Activated CD4-positive, alpha-beta memory T cell treated with anti-CD3 and anti-CD28 coated beads for 36 hours (primary cell): ENCODE measurements at regions not wholly inside any gene's neighbourhood (a gene's known extent, or its start where the extent isn't known, plus 50 kb on each side); places are given as distances from the start of the nearest gene placed in this dataset.

Source experiments
- CTCF ChIA-PET: fragments of 350-600 bp; sonication (Branson Sonifier 250); formaldehyde crosslinking; loops from one replicate; lab custom pipeline; 2021; ENCODE audit warnings: antibody characterized with exemption, inconsistent platforms; lab: Charles Lee
- POLR2A ChIA-PET: fragments of 350-600 bp; sonication (Branson Sonifier 250); formaldehyde crosslinking; loops from one replicate; lab custom pipeline; 2021; ENCODE audit warnings: antibody characterized with exemption; lab: Charles Lee
- DNase-seq: peaks from one replicate; pipeline ENCODE4 v3.0.0-alpha.2; 2020
- H3K27ac Mint-ChIP-seq: one replicate; pipeline ENCODE4 v1.8.0; 2021; ENCODE audit warnings: mixed read lengths
- H3K27me3 Mint-ChIP-seq: one replicate; pipeline ENCODE4 v1.8.0; 2021; ENCODE audit warnings: mixed read lengths
- H3K36me3 Mint-ChIP-seq: one replicate; pipeline ENCODE4 v1.8.0; 2021; ENCODE audit warnings: mixed read lengths
- H3K4me1 Mint-ChIP-seq: one replicate; pipeline ENCODE4 v1.8.0; 2021; ENCODE audit warnings: low read depth, mixed read lengths
- H3K4me3 Mint-ChIP-seq: one replicate; pipeline ENCODE4 v1.8.0; 2021; ENCODE audit warnings: mild to moderate bottlenecking, mixed read lengths
- H3K9me3 Mint-ChIP-seq: one replicate; pipeline ENCODE4 v1.8.0; 2021; ENCODE audit warnings: mixed read lengths
- intact Hi-C: fragments of 100-400 bp; cut with micrococcal nuclease; formaldehyde crosslinking; loops from one replicate; pipeline ENCODE4 v1.15.1; 2023

DNA sequence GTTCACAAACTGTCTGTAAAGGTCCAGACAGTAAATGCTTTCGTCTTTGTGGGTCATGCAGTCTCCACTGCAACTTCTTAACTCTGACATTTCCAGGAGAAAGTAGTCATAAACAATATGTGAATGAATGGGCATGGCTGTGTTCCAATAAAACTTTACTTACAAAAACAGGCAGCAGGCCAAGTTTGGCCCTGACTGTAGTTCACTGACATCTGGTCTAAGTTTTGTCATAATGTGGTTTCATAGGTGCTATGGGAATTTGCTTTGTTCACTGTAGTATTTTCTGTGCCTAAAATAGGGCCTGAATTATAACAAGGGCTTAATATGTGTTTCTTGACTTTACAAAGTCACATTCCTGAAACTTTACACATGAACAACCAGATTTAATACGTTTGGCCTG lies 186.0 kb upstream of the KBTBD8 start:
- H3K36me3 Mint-ChIP-seq, result no peaks in the 10 kb centered on the region
- intact Hi-C loops, result no loop called here
- POLR2A ChIA-PET, result no interaction called here
- no peak overlapping the region for H3K27ac Mint-ChIP-seq
- peaks cover 1% of the 10 kb centered on the region for H3K27me3 Mint-ChIP-seq
- H3K9me3 Mint-ChIP-seq, result no peaks in the 10 kb centered on the region
- no peak for DNase-seq
- peaks cover 2% of the 10 kb centered on the region for H3K4me1 Mint-ChIP-seq
- CTCF ChIA-PET, result interaction anchor here (0.6 to 3.3 kb wide), 4 partner anchors 10 to 558 kb away, joined by 3 to 23 read pairs (median 4); no protein-coding TSS in a partner anchor
- no peak overlapping the region for H3K4me3 Mint-ChIP-seq

DNA sequence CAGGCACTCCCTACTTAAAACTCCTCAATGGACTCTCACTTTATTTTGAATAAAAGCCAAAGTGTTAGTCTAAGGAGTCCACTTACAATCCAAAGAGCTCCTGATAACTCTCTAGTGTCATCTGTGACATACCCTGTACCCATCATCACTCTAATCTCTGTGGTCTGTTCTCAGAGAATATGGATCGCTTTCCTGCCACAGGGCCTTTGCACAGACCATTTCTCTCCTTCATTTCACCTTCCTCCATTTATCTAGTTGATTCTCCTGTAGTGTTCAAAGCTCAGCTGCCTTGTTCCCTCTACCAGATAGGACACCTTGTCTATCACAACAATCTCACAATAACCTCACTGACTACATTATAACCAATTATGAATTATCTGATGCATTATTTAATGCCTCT lies 185.4 kb upstream of the KBTBD8 start:
- ChIA-PET POLR2A (no interaction called here), CTCF (interaction anchor here (1.1 kb wide), 1 partner anchor 405 kb away, joined by 3 read pairs; no protein-coding TSS in a partner anchor)
- intact Hi-C loops, result no loop called here
- Mint-ChIP-seq H3K27ac (no peak overlapping the region), H3K9me3 (no peaks in the 10 kb centered on the region), H3K27me3 (peaks cover 1% of the 10 kb centered on the region), H3K4me3 (no peak overlapping the region), H3K4me1 (peaks cover 2% of the 10 kb centered on the region), H3K36me3 (no peaks in the 10 kb centered on the region)
- DNase-seq, result no peak

DNA sequence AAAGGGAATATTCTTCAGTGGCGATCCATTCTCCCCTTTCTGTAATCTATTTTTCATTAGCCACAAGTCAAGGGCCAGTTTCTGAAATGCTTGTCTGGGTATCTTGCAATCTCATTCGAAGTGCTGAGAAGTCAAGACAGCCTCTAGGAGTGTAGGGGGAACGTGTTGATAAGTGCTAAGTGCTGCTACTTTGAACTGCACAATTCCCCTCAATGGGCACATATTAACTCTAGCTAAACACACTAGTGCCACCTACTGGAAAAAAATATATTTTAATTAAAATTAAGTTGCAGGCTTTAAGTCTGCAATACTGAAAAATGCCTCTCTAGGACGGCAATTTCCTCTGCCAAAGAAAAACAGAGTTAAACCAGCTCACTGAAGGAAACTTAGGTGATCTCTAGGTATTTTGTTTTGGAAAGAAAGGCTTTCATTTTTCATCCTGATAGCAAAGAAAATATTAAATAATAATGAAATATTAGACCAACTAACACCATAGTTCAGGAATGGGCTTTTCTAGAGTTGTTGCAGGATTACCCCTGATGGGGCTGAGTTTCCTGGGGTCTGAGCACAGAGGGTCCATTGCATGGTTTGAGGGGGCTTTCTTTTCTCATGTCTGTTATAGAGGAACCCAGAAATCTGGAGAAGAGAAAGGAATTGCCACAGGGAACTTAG lies 181.9 kb upstream of the KBTBD8 start:
- Mint-ChIP-seq H3K27me3 (peaks cover 1% of the 10 kb centered on the region), H3K36me3 (no peaks in the 10 kb centered on the region), H3K4me3 (no peak overlapping the region), H3K4me1 (peaks cover 2% of the 10 kb centered on the region), H3K9me3 (no peaks in the 10 kb centered on the region), H3K27ac (no peak overlapping the region)
- CTCF ChIA-PET, result interaction anchor here (0.6 to 9.6 kb wide), 17 partner anchors 8 to 563 kb away, joined by 3 to 180 read pairs (median 4); no protein-coding TSS in a partner anchor
- no peak for DNase-seq
- POLR2A ChIA-PET, result no interaction called here
- intact Hi-C loops, result loop anchor here (1.0 kb wide), 3 partner anchors 409 to 562 kb away; no protein-coding TSS in a partner anchor

DNA sequence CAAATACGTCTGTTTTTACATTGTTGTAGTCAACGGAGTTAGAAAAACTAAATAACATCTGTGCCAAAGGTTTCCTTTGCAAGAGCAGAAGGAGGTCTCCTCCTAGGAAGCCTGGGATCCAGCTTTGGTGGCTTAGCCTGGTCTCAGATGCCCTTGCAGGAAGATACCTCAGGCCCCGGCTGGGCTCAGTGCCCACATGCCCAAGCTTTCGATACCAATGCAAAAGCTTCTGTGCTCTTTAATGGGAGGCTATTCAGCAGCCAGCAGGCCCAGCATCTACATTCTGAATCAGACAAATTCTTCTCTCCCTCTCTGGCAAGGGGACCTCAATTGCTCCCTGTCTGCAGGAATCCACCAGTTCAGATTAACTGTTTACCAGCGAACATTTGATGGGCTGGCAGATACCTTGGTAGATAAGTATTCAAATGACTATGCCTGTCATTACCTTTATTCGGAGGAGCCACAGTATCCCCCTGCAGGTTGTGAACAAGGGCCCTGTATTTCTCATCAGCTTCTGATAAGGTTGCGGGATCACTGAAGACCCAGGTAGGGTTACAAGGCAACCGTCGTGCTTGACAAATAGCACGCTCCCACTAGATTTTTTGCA lies 180.1 kb upstream of the KBTBD8 start:
- Mint-ChIP-seq H3K4me3 (no peak overlapping the region), H3K4me1 (no peaks in the 10 kb centered on the region), H3K36me3 (no peaks in the 10 kb centered on the region), H3K27ac (no peak overlapping the region), H3K27me3 (peaks cover 1% of the 10 kb centered on the region), H3K9me3 (no peaks in the 10 kb centered on the region)
- POLR2A ChIA-PET, result no interaction called here
- no peak for DNase-seq
- CTCF ChIA-PET, result interaction anchor here (0.9 to 9.6 kb wide), 9 partner anchors 11 to 565 kb away, joined by 3 to 180 read pairs (median 5); no protein-coding TSS in a partner anchor
- intact Hi-C loops, result no loop called here

DNA sequence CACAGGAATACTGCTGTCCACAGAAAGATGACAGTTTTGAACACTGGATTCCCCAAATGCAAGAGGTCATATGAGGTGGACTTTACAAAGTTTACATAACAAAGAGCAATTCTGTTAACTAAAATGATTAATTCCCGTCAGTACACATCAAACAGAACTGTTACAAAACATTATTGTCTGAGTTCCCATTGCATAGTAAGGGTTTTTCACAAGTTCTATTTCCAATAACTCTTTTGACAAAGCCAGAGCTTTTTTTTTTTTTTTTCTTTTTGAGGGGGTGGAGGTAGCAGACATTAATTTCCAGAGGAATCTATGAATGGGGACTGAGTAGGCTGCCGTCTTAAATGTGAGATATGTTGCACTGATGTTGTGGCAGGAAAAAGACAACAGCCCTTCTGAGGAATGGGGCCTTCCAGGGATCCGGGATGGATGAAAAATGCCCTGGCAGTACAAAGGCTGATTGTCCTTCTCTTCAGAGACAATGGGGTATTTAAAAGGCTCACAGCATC lies 178.1 kb upstream of the KBTBD8 start:
- Mint-ChIP-seq H3K36me3 (no peaks in the 10 kb centered on the region), H3K27me3 (peaks cover 1% of the 10 kb centered on the region), H3K4me1 (no peaks in the 10 kb centered on the region), H3K4me3 (no peak overlapping the region), H3K9me3 (no peaks in the 10 kb centered on the region), H3K27ac (no peak overlapping the region)
- ChIA-PET POLR2A (interaction anchor here (0.6 kb wide), 1 partner anchor 20 kb away, joined by 3 read pairs; no protein-coding TSS in a partner anchor), CTCF (interaction anchor here (0.8 to 9.6 kb wide), 5 partner anchors 10 to 567 kb away, joined by 3 to 180 read pairs (median 5); no protein-coding TSS in a partner anchor)
- no peak for DNase-seq
- intact Hi-C loops, result loop anchor here (5.0 kb wide), 1 partner anchor 428 kb away; no protein-coding TSS in a partner anchor

DNA sequence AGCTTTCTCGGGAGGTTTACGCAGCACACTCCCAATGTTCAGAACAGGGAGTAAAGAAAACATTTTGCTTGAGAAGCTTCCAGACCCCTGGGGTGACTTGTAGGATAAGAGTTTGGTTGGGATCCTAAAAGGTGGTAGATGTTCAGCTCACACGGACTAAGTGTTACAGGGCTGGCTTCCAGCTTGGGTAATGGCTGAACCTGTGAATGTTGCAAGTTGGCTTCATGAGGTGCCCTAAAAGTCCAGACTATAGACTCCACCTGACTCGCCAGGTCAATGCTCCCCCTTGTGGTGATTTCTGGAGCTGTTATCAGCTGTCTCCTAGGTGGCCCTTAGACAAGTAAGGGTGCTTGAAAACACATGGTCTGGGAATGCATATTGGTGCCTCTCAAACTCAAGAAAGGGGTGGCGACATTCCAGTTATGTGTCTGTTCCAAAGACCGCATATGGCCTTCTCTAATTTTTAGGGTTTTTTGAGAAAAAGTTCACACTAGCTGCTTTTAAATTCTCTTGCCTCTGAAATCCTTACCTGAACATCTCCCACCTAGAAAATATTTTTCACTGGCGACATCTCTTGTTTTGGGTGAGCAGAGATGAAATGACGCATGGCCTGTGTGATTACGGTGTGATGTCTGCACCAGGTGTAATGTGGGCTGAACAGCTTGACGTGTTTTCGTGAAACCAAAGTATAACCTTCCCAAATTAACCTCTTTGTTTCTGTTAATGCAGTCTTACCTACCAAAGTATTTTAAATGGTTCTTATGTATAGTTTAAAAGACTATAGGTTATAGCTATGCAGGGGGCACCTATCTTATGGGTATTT lies 175.7 kb upstream of the KBTBD8 start:
- CTCF ChIA-PET, result interaction anchor here (0.7 to 9.6 kb wide), 45 partner anchors 8 to 593 kb away, joined by 3 to 180 read pairs (median 4); no protein-coding TSS in a partner anchor

DNA sequence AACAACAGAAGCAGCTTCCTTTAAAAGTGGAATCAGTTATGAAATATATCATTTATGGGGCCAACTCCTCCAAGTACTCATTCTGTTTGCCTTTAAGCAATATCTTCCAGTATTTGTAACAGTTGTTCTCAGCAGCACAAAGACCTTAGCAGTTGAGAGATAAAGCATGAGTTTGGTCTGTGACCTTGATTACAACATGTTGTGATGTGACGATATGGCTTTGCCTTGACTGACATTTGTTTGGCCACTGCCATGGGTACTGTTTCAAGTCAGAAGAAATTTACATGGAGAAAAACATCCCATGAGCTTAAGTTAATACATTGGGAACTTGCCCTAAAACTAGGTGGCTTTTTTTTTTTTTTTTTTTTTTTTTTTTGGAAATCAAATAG lies 175.1 kb upstream of the KBTBD8 start:
- no peaks in the 10 kb centered on the region for H3K9me3 Mint-ChIP-seq
- intact Hi-C loops, result loop anchor here (5.0 kb wide), 1 partner anchor 431 kb away; no protein-coding TSS in a partner anchor
- POLR2A ChIA-PET, result no interaction called here
- H3K4me3 Mint-ChIP-seq, result no peak overlapping the region
- H3K27me3 Mint-ChIP-seq, result no peaks in the 10 kb centered on the region
- no peaks in the 10 kb centered on the region for H3K4me1 Mint-ChIP-seq
- no peaks in the 10 kb centered on the region for H3K36me3 Mint-ChIP-seq
- H3K27ac Mint-ChIP-seq, result no peak overlapping the region
- DNase-seq, result no peak
- CTCF ChIA-PET, result interaction anchor here (0.8 to 9.6 kb wide), 24 partner anchors 9 to 589 kb away, joined by 3 to 180 read pairs (median 6); no protein-coding TSS in a partner anchor

More for the DNA sequence above, 175.7 kb upstream of the KBTBD8 start:
- no peak overlapping the region for H3K27ac Mint-ChIP-seq
- intact Hi-C loops, result loop anchor here (1.0 to 5.0 kb wide), 2 partner anchors 430 to 546 kb away; no protein-coding TSS in a partner anchor
- H3K9me3 Mint-ChIP-seq, result no peaks in the 10 kb centered on the region
- POLR2A ChIA-PET, result no interaction called here
- no peaks in the 10 kb centered on the region for H3K36me3 Mint-ChIP-seq
- no peaks in the 10 kb centered on the region for H3K27me3 Mint-ChIP-seq
- H3K4me3 Mint-ChIP-seq, result no peak overlapping the region
- no peaks in the 10 kb centered on the region for H3K4me1 Mint-ChIP-seq
- DNase-seq, result peak; percentile 76

DNA sequence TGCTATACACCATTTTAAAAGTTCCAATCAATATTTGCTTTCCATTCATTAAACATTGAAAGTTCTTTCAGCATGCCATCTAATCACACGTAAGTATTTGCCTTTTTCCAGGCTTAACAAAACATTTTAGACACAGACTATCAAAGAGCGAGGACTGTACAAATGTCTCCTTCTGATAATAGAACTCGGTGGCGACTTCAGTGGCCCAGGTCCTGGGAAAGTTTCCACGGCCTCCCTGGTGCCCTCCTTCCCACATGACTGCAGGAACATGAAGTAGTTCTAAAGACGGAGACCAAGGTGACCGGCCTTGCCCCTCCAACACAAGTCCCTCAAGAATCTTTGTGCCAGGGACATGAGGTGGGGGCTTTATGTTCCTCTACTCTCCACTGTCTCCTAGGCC lies 174.6 kb upstream of the KBTBD8 start:
- CTCF ChIA-PET, result interaction anchor here (1.0 to 9.6 kb wide), 8 partner anchors 13 to 571 kb away, joined by 3 to 180 read pairs (median 16); no protein-coding TSS in a partner anchor
- Mint-ChIP-seq H3K36me3 (no peaks in the 10 kb centered on the region), H3K4me1 (no peaks in the 10 kb centered on the region)

DNA sequence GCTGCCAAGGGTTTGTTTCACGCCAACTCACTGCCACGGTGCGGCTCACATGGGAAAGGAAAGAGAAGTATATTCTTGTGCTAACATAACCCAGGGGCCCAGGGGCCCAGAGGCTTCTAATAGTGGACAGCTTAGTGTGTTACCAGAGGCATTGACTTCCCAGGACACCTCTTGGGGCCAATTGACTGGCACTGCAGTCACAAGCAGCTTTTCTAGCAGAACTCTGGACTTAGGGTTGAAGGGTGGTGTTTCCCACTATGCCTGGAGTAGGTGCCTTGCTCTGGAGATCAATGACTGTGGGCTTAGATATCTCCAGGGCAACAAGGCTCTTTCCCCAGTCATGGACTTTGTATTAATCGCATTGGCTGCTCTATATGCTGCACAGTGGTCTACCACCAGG lies 172.7 kb upstream of the KBTBD8 start:
- Mint-ChIP-seq H3K36me3 (no peaks in the 10 kb centered on the region), H3K27me3 (no peaks in the 10 kb centered on the region), H3K9me3 (no peaks in the 10 kb centered on the region), H3K27ac (no peak overlapping the region), H3K4me3 (no peak overlapping the region), H3K4me1 (no peaks in the 10 kb centered on the region)
- CTCF ChIA-PET, result interaction anchor here (0.7 to 0.8 kb wide), 2 partner anchors 16 to 571 kb away, joined by 3 read pairs; no protein-coding TSS in a partner anchor
- intact Hi-C loops, result no loop called here
- POLR2A ChIA-PET, result no interaction called here
- DNase-seq, result no peak

More for the DNA sequence above, 174.6 kb upstream of the KBTBD8 start:
- H3K4me3 Mint-ChIP-seq, result no peak overlapping the region
- DNase-seq, result no peak
- POLR2A ChIA-PET, result no interaction called here
- intact Hi-C loops, result loop anchor here (5.0 kb wide), 1 partner anchor 431 kb away; no protein-coding TSS in a partner anchor
- H3K27ac Mint-ChIP-seq, result no peak overlapping the region
- no peaks in the 10 kb centered on the region for H3K9me3 Mint-ChIP-seq
- H3K27me3 Mint-ChIP-seq, result no peaks in the 10 kb centered on the region

DNA sequence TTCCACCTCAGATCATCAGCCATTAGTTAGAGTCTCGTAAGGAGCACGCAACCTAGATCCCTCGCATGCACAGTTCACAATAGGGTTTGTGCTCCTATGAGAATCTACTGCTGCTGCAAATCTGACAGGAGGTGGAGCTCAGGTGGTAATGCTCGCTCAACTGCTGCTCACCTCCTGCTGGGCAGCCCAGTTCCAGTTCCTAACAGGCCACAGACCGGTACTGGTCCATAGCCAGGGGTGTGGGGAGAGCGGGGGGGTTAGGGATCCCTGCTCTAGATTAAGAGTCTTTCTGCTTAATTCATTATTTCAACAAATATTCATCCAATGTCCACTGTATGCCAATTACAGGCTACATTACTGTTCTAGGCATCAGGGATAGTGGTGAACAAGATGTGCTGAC lies 170.4 kb upstream of the KBTBD8 start:
- Mint-ChIP-seq H3K27ac (no peak overlapping the region), H3K4me1 (no peaks in the 10 kb centered on the region), H3K9me3 (no peaks in the 10 kb centered on the region), H3K27me3 (no peaks in the 10 kb centered on the region), H3K36me3 (no peaks in the 10 kb centered on the region), H3K4me3 (no peak overlapping the region)
- no peak for DNase-seq
- ChIA-PET POLR2A (no interaction called here), CTCF (interaction anchor here (0.7 to 1.6 kb wide), 3 partner anchors 12 to 573 kb away, joined by 3 to 7 read pairs (median 3); no protein-coding TSS in a partner anchor)
- intact Hi-C loops, result no loop called here

DNA sequence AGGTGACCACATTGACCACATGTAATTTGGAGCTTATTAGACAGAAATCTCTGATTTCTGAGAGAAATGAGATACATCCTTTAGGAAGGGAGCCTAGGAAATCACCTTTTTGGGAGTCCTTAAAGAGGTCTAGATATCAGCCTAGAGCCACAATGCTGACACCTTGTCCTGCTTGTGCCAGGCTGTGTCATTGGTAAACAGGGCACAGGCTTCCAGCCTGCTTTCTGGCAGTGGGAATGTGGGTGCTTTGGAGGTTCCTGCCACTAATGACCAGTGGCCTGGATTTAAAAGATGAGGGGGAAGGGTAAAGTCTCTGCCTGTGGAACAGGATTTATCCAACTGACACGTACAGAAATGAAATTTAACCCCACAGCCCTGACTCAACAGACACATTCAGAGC lies 169.8 kb upstream of the KBTBD8 start:
- ChIA-PET POLR2A (no interaction called here), CTCF (interaction anchor here (1.1 to 1.3 kb wide), 2 partner anchors 11 to 574 kb away, joined by 3 to 4 read pairs; no protein-coding TSS in a partner anchor)
- no peak overlapping the region for H3K27ac Mint-ChIP-seq
- DNase-seq, result no peak
- no peaks in the 10 kb centered on the region for H3K9me3 Mint-ChIP-seq
- H3K36me3 Mint-ChIP-seq, result no peaks in the 10 kb centered on the region
- no peaks in the 10 kb centered on the region for H3K4me1 Mint-ChIP-seq
- intact Hi-C loops, result no loop called here
- H3K4me3 Mint-ChIP-seq, result no peak overlapping the region
- H3K27me3 Mint-ChIP-seq, result no peaks in the 10 kb centered on the region
